Stimulated activated CD8-positive, alpha-beta memory T cell treated with anti-CD3 and anti-CD28 coated beads, Interleukin-15, amount 100 ng/mL, for 24 hours (primary cell): ENCODE measurements at regions not wholly inside any gene's neighbourhood (a gene's known extent, or its start where the extent isn't known, plus 50 kb on each side); places are given as distances from the start of the nearest gene placed in this dataset.

Source experiments
- DNase-seq: peaks from one replicate; pipeline ENCODE4 v3.0.0-alpha.2; 2020; ENCODE audit warnings: low read depth

DNA sequence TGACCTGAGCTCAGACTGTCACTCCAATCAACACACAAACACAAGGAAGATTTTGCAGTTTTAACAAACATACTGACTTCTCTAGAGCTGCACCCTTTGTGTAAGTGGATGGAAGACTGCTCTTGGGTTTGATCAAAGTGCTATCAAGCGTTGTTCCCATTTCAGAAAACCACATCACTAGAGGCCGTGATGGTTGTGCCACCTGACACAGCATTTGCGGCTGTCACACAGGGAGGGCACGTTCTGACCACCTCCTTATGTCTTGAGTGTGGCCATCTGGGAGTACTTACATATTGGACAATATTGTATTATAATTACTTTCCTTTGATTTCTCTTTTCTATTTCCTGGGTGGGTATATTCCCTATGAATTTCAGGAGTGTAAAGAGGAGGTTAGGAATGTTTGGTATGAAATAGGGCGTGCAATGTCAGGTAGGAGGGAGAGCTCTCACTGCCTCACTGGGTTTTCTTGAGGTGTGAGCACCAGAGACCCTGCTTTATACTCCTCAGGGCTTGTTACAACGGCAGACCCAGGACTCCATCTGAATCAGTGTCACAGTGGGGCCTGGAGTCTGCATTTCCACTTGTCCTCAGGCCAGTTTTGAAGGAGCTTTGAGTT lies 74.3 kb downstream of the SYNE3 start:
- DNase-seq: no peak

GRCh38 chr14:95440951-95441350 lies 75.5 kb downstream of the SYNE3 start:
- DNase-seq: no peak

DNA sequence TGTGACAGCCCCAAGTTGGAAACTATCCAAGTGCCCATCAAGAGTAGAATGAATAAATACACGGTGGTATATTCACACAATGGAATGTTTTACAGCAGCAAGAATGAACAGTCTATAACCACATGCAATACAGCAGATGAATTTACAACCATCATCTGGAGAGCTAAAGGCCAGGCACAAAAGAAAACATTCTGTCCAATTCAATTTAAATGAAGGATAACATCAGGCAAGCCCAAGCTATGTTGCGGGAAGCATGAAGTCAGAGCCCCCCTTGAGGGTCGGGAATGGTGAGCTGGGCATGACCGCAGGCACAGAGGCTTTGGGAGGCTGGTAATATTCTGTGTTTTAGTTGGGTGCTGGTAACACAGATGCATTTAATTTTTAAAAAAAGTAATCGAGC lies 76.0 kb downstream of the SYNE3 start:
- no peak for DNase-seq

GRCh38 chr14:95439881-95440280 lies 76.6 kb downstream of the SYNE3 start:
- no peak for DNase-seq

- DNase-seq: no peak
Measured at GRCh38 chr14:95437715-95438114, 78.7 kb downstream of the SYNE3 start.

GRCh38 chr14:95436354-95436753 lies 80.1 kb downstream of the SYNE3 start:
- DNase-seq: no peak

DNA sequence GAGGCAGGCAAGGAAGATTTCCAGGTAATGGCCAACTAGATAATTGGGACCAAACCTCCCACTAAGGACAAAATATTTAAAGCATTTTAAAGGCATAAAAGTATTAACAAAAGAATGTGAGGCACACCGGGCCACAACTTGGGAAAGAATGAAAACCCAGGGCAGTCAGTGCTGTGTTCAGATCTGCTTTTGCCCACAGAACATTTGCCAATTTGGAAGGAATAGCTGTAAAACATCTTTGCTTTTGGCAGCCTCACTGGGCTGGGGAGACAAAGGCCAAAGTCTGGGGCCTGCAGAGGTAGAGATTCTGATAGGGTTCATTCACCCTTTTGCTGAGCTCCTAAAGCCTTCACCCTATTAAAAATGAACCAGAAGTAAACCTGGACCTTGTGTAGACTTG lies 82.3 kb downstream of the SYNE3 start:
- no peak for DNase-seq

- DNase-seq: no peak
Measured at GRCh38 chr14:95433094-95433478, 83.4 kb downstream of the SYNE3 start.

DNA sequence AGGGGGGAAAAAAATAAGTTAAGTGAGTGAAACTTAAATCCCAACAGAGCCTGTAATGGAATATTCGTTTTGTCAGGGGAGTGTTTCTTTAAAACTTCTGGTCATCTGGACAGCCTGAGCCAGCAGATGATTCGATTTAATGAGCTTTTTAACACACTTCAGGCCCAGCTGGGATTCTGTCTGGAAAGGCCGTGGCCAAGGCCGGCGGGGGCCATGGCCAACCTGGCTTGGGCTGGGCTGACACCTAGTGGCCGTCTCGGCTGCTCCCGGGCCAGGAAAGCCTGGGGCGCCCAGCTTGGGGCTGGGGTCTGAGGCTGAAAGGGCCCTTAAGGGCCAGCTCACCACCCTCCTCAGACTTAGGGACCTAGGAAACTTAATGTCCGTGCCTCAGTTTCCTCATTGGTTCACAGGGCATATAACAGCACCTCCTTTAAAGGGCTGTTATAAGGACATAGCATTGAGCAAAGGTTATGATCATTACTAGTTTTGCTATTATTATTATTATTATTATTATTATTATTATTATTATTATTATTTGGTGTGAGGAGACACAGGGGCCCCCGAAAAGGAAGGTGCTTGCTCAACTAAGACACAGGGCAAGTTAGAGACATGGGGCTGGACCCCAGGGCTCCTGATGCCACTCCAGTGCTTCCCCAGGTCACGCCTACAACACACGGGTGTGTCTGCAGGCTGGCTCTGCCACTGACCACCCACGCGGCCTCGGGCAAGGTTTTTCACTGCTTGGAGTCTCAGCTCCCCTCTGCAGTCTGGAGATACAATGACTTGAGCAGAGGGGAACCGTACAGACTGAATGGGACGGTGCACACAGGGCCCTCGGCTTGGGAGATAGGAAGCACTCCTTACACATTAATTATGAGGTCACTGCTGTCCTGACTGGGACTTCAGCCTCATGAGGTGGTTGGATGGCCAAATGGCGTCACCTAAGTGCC lies 84.0 kb downstream of the SYNE3 start:
- DNase-seq: no peak

- no peak for DNase-seq
Measured at GRCh38 chr14:95431199-95432143, 85.0 kb downstream of the SYNE3 start.

GRCh38 chr14:95428557-95428956 lies 87.9 kb downstream of the SYNE3 start:
- no peak for DNase-seq

GRCh38 chr14:95426116-95426475 lies 90.4 kb downstream of the SYNE3 start:
- DNase-seq: no peak

DNA sequence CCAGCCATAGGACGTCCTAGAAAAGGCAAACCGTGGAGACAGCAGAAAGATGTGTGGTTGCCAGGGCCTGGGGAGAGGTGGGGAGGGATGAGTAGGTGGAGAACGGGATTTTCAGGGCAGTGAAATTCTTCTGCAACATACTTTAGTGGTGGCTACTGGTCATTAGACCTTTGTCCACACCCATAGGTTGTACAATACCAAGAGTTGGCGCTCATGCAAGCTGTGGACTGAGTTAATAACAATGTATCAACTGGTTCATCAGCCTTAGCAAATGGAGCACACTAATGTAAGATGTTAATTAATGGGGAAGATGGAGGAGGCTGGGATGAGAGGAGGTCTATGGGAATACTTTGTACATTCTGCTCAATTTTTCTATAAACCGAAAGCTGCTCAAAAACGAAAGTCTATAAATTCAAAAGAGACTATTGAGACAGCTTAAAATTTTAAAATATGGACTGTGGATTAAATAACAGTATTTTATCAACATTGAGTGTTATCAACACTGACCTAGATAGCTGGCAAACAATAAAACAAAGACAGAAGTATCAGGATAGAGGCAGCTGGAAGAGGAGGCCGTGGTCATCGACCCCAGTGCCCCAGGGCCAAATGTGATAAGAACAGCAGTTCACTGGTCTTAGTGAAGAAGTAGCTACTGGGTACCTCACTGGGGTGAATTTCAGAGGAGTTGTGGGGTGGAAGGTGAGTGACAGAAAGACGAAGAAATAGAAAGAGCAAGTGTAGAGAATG lies 90.9 kb downstream of the SYNE3 start:
- no peak for DNase-seq

GRCh38 chr14:95424529-95424928 lies 91.9 kb downstream of the SYNE3 start:
- DNase-seq: no peak

- DNase-seq: no peak
Measured at GRCh38 chr14:95421741-95422140, 94.7 kb downstream of the SYNE3 start.

GRCh38 chr14:95420060-95420459 lies 96.4 kb downstream of the SYNE3 start:
- no peak for DNase-seq

- no peak for DNase-seq
Measured at GRCh38 chr14:95419569-95419968, 96.9 kb downstream of the SYNE3 start.

DNA sequence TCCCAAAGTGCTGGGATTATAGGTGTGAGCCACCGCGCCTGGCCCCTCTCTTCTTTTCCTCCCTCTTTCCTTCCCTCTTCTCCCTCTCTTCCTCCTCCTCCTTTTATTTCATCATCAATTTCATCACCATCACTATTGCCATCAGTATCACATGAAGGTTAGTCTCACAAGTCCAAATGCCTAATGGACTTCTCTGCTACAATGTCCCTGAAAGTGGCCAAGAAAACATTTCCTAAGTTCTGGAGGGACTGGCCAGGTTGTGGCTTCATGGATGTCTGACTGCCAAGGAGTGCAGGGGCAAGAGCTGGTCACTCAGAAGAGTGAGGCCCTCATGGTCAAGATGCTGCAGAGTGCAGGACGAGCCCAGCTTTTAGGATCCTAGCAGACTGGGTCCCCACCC lies 97.6 kb downstream of the SYNE3 start:
- DNase-seq: no peak

DNA sequence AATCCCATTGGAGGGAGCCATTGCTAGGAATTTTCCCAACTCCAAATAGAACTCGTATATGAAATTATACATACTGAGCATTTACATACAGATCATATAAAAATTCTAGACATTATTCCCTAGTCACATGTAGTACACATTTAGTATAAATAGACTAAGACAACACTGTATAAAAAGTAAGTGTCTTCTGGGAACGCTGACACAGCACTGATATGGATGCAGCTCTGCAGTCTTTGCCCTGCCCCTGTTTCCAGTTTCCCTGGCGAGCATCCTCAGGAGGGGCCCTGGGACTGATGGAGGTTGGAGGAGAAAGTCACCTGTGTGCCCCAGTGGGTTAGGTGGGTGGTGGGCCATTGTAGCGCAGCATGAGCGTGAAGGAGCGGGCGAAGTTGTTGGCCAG lies 97.8 kb upstream of the CLMN start:
- DNase-seq: no peak

- no peak for DNase-seq
Measured at GRCh38 chr14:95415993-95416392, 96.3 kb upstream of the CLMN start.

- no peak for DNase-seq
Measured at GRCh38 chr14:95413289-95414215, 93.8 kb upstream of the CLMN start.
